Osteocyte (in vitro differentiated cells): ENCODE measurements at regions not wholly inside any gene's neighbourhood (a gene's known extent, or its start where the extent isn't known, plus 50 kb on each side); places are given as distances from the start of the nearest gene placed in this dataset.

Experiments used
- DNase-seq: peaks from one replicate; pipeline ENCODE4 v3.0.0; 2021; ENCODE audit warnings: mixed read lengths; ENCODE audit not compliant: unreplicated experiment; ENCODE audit errors: extremely low spot score
- H3K27ac Mint-ChIP-seq: one replicate; pipeline ENCODE4 v1.8.0; 2021; ENCODE audit warnings: mild to moderate bottlenecking, mixed read lengths; ENCODE audit not compliant: unreplicated experiment
- H3K27me3 Mint-ChIP-seq: one replicate; pipeline ENCODE4 v1.8.0; 2021; ENCODE audit warnings: mixed read lengths; ENCODE audit not compliant: unreplicated experiment
- H3K36me3 Mint-ChIP-seq: one replicate; pipeline ENCODE4 v1.8.0; 2021; ENCODE audit warnings: mixed read lengths; ENCODE audit not compliant: unreplicated experiment
- H3K4me1 Mint-ChIP-seq: one replicate; pipeline ENCODE4 v1.8.0; 2021; ENCODE audit warnings: mixed read lengths; ENCODE audit not compliant: unreplicated experiment
- H3K4me3 Mint-ChIP-seq: one replicate; pipeline ENCODE4 v1.8.0; 2021; ENCODE audit warnings: mild to moderate bottlenecking, moderate library complexity, mixed read lengths; ENCODE audit not compliant: unreplicated experiment
- H3K9me3 Mint-ChIP-seq: one replicate; pipeline ENCODE4 v1.8.0; 2021; ENCODE audit warnings: mixed read lengths; ENCODE audit not compliant: unreplicated experiment
- TF ChIP-seq, protein P1 (sequence below): fragments of 200-600 bp; sonication (generic); IDR thresholded peaks from 2 replicates; pipeline ENCODE4 v1.5.0; 2021; ENCODE audit warnings: antibody characterized with exemption, mild to moderate bottlenecking, moderate library complexity

GRCh38 chr9:31100311-31100710 is 1284.1 kb upstream of the ACO1 start:
- TF ChIP-seq, protein P1, sequence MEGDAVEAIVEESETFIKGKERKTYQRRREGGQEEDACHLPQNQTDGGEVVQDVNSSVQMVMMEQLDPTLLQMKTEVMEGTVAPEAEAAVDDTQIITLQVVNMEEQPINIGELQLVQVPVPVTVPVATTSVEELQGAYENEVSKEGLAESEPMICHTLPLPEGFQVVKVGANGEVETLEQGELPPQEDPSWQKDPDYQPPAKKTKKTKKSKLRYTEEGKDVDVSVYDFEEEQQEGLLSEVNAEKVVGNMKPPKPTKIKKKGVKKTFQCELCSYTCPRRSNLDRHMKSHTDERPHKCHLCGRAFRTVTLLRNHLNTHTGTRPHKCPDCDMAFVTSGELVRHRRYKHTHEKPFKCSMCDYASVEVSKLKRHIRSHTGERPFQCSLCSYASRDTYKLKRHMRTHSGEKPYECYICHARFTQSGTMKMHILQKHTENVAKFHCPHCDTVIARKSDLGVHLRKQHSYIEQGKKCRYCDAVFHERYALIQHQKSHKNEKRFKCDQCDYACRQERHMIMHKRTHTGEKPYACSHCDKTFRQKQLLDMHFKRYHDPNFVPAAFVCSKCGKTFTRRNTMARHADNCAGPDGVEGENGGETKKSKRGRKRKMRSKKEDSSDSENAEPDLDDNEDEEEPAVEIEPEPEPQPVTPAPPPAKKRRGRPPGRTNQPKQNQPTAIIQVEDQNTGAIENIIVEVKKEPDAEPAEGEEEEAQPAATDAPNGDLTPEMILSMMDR: no peak
- H3K4me1 Mint-ChIP-seq: no peaks in the 10 kb centered on the region
- no peak for DNase-seq
- H3K9me3 Mint-ChIP-seq: no peaks in the 10 kb centered on the region
- peaks cover 14% of the 10 kb centered on the region for H3K27me3 Mint-ChIP-seq
- H3K4me3 Mint-ChIP-seq: no peak overlapping the region
- H3K27ac Mint-ChIP-seq: no peak overlapping the region
- H3K36me3 Mint-ChIP-seq: no peaks in the 10 kb centered on the region

DNA sequence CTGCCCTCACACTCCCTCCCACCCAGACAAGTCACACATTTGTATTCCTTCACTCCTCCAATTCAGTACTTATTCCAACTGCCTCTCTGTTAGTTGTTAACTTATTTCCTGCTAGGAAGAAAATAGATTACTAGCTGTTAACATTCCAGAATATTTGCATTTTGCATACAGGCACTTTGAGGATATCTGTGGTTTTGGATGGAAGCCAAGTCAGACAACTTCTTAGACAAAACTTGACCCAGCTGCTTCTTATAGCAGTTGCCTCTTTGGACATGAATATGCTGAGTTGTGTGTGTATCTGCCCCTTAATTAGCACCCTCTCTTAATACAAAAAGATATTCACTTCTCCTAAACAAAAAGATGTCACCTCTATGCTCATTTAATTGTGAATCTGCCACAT is 1280.6 kb upstream of the ACO1 start:
- H3K27ac Mint-ChIP-seq: no peak overlapping the region
- H3K36me3 Mint-ChIP-seq: no peaks in the 10 kb centered on the region
- H3K4me3 Mint-ChIP-seq: no peak overlapping the region
- no peaks in the 10 kb centered on the region for H3K4me1 Mint-ChIP-seq
- no peak for DNase-seq
- TF ChIP-seq, protein P1: no peak
- peaks cover 8% of the 10 kb centered on the region for H3K27me3 Mint-ChIP-seq
- H3K9me3 Mint-ChIP-seq: no peaks in the 10 kb centered on the region

GRCh38 chr9:31104249-31104648 is 1280.2 kb upstream of the ACO1 start:
- Mint-ChIP-seq H3K4me3 (no peak overlapping the region), H3K27ac (no peak overlapping the region), H3K27me3 (peaks cover 8% of the 10 kb centered on the region), H3K36me3 (no peaks in the 10 kb centered on the region), H3K4me1 (no peaks in the 10 kb centered on the region), H3K9me3 (no peaks in the 10 kb centered on the region)
- TF ChIP-seq, protein P1: no peak
- no peak for DNase-seq

GRCh38 chr9:31112491-31112890 is 1272.0 kb upstream of the ACO1 start:
- H3K4me1 Mint-ChIP-seq: no peaks in the 10 kb centered on the region
- TF ChIP-seq, protein P1: no peak
- H3K27ac Mint-ChIP-seq: no peak overlapping the region
- H3K36me3 Mint-ChIP-seq: no peaks in the 10 kb centered on the region
- H3K4me3 Mint-ChIP-seq: no peak overlapping the region
- peaks cover 7% of the 10 kb centered on the region for H3K27me3 Mint-ChIP-seq
- no peaks in the 10 kb centered on the region for H3K9me3 Mint-ChIP-seq
- no peak for DNase-seq

- no peak overlapping the region for H3K27ac Mint-ChIP-seq
- H3K4me1 Mint-ChIP-seq: no peaks in the 10 kb centered on the region
- no peak overlapping the region for H3K4me3 Mint-ChIP-seq
- DNase-seq: no peak
- TF ChIP-seq, protein P1: no peak
- H3K36me3 Mint-ChIP-seq: no peaks in the 10 kb centered on the region
- H3K27me3 Mint-ChIP-seq: peaks cover 11% of the 10 kb centered on the region
- H3K9me3 Mint-ChIP-seq: no peaks in the 10 kb centered on the region
Observed at GRCh38 chr9:31114346-31114745, 1270.1 kb upstream of the ACO1 start.
